MCF 10A (cell line): ENCODE measurements at regions not wholly inside any gene's neighbourhood (a gene's known extent, or its start where the extent isn't known, plus 50 kb on each side); places are given as distances from the start of the nearest gene placed in this dataset.

Experiments used
- BruUV-seq: library from RNA; stranded (reverse); fragments of 400-500 nt; replicated peaks from 2 replicates; lab custom pipeline; 2021; lab: Mats Ljungman, UMichigan
- CTCF ChIA-PET: fragments of 300-600 bp; sonication (Branson Sonifier 250); formaldehyde crosslinking; extraction: SDS; loops from one replicate; lab custom pipeline; 2021; ENCODE audit warnings: antibody characterized with exemption, inconsistent platforms; lab: Yijun Ruan, JAX
- POLR2A ChIA-PET: fragments of 300-600, 350-650 bp; sonication (Branson Sonifier 250); formaldehyde crosslinking; extraction: SDS; loops from one replicate; lab custom pipeline; 2020; ENCODE audit warnings: antibody characterized with exemption, inconsistent platforms; lab: Yijun Ruan, JAX
- DNase-seq: peaks from one replicate; pipeline ENCODE4 v3.0.0-alpha.2; 2018; ENCODE audit not compliant: unreplicated experiment
- H3K27ac Mint-ChIP-seq: one replicate; pipeline ENCODE4 v1.8.0; 2022; ENCODE audit warnings: mild to moderate bottlenecking, low read depth, mixed read lengths; ENCODE audit not compliant: unreplicated experiment
- H3K27me3 Mint-ChIP-seq: one replicate; pipeline ENCODE4 v1.8.0; 2022; ENCODE audit warnings: mixed read lengths; ENCODE audit not compliant: insufficient read depth, unreplicated experiment
- H3K36me3 Mint-ChIP-seq: one replicate; pipeline ENCODE4 v1.8.0; 2022; ENCODE audit warnings: mild to moderate bottlenecking, moderate library complexity, mixed read lengths; ENCODE audit not compliant: insufficient read depth, unreplicated experiment
- H3K4me1 Mint-ChIP-seq: one replicate; pipeline ENCODE4 v1.8.0; 2022; ENCODE audit warnings: mixed read lengths; ENCODE audit not compliant: insufficient read depth, unreplicated experiment
- H3K4me3 Mint-ChIP-seq: one replicate; pipeline ENCODE4 v1.8.0; 2022; ENCODE audit warnings: mild to moderate bottlenecking, moderate library complexity, mixed read lengths; ENCODE audit not compliant: unreplicated experiment
- H3K9me3 Mint-ChIP-seq: one replicate; pipeline ENCODE4 v1.8.0; 2022; ENCODE audit warnings: mixed read lengths; ENCODE audit not compliant: unreplicated experiment
- CTCF ChIP-seq: fragments of 200-600 bp; IDR thresholded peaks from one replicate; pipeline ENCODE4 v1.8.0; 2022; ENCODE audit warnings: antibody characterized with exemption, mild to moderate bottlenecking; ENCODE audit not compliant: unreplicated experiment
- intact Hi-C: fragments of 100-400 bp; cut with micrococcal nuclease; formaldehyde crosslinking; loops from 2 replicates; pipeline ENCODE4 v1.14.1; 2022

GRCh38 chr6:165983112-165984072, 184.3 kb downstream of the TBXT start:
- Mint-ChIP-seq H3K4me3 (no peak overlapping the region), H3K4me1 (peaks cover 13% of the 10 kb centered on the region), H3K36me3 (no peaks in the 10 kb centered on the region), H3K27ac (no peak overlapping the region), H3K27me3 (peaks cover 16% of the 10 kb centered on the region), H3K9me3 (no peaks in the 10 kb centered on the region)
- POLR2A ChIA-PET: no interaction called here
- no peak for TF ChIP-seq CTCF
- BruUV-seq: no TSS peak
- DNase-seq: no peak
- intact Hi-C loops: loop anchor here (10.0 kb wide), 1 partner anchor 121 kb away; no protein-coding TSS in a partner anchor
- CTCF ChIA-PET: interaction anchor here (1.2 kb wide), 1 partner anchor 10 kb away, joined by 3 read pairs; no protein-coding TSS in a partner anchor

DNA sequence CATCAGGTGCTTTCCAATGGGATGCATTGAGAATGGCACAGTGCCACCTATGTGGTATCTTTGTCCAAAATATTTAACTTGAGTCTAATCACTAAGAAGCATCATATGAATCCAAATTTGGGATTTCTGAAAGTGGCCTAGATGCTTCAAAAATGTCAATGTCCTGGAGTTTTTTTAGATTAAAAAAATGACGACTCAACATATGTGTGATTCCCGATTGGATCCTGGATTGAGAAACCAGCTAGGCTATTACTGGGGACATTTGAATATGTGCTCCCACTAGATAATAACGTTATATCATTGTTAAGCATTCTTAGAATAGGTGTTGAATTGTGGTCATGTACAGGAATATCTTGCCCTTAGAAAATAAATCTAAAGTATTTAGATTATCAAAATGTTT, 189.2 kb downstream of the TBXT start:
- CTCF ChIA-PET: no interaction called here
- H3K27ac Mint-ChIP-seq: no peak overlapping the region
- no TSS peak for BruUV-seq

DNA sequence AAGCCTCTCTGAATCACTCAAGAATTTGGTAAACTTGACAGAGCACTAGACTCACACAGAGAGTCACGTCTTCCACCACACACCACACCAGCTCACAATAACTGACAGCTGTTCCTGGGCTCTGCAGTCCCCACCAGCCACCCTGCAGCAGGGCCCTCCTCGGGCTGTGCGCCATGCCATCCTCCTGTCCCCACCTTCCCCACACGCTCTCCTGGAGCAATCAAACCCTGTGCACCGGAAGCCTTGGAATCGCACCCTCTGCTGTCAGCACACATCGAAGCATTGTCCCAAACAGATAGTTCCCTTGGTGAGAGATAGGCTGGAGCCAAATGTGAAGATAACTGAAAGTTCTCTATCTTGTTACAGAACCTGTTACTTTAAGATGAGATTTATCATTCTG, 191.0 kb downstream of the TBXT start:
- H3K27me3 Mint-ChIP-seq: no peaks in the 10 kb centered on the region
- intact Hi-C loops: no loop called here
- POLR2A ChIA-PET: no interaction called here
- H3K4me3 Mint-ChIP-seq: no peak overlapping the region
- H3K27ac Mint-ChIP-seq: no peak overlapping the region
- H3K4me1 Mint-ChIP-seq: no peaks in the 10 kb centered on the region
- DNase-seq: no peak
- no peak for TF ChIP-seq CTCF
- no peaks in the 10 kb centered on the region for H3K9me3 Mint-ChIP-seq
- no TSS peak for BruUV-seq
- H3K36me3 Mint-ChIP-seq: no peaks in the 10 kb centered on the region
- CTCF ChIA-PET: no interaction called here

More for the DNA sequence above, 189.2 kb downstream of the TBXT start:
- H3K9me3 Mint-ChIP-seq: no peaks in the 10 kb centered on the region
- H3K4me1 Mint-ChIP-seq: no peaks in the 10 kb centered on the region
- H3K4me3 Mint-ChIP-seq: no peak overlapping the region
- H3K36me3 Mint-ChIP-seq: no peaks in the 10 kb centered on the region
- no peak for DNase-seq
- POLR2A ChIA-PET: no interaction called here
- no peak for TF ChIP-seq CTCF
- no peaks in the 10 kb centered on the region for H3K27me3 Mint-ChIP-seq
- intact Hi-C loops: no loop called here

DNA sequence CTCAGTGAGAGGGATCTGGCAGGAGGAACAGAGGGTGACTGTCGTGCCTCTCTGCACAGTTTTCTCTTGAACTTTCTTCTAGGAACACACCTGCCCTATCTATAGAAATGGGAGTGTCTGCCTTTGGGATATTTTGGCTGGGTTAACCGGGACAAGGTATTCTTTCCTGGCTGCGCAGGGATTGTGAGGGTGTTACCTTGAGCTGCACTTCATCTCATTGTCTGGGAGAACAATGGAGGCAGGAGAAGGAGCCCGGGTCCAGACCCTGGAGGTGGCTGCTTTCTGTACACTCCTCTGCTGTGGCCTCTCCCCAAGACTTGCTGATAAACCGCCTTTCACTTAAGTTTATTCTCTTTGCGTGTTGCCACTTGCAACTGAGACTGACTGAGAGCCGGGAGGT, 192.8 kb downstream of the TBXT start:
- no TSS peak for BruUV-seq
- POLR2A ChIA-PET: no interaction called here

More for the DNA sequence above, 192.8 kb downstream of the TBXT start:
- H3K4me3 Mint-ChIP-seq: no peak overlapping the region
- no peaks in the 10 kb centered on the region for H3K27me3 Mint-ChIP-seq
- H3K9me3 Mint-ChIP-seq: no peaks in the 10 kb centered on the region
- intact Hi-C loops: no loop called here
- no peak overlapping the region for H3K27ac Mint-ChIP-seq
- no peak for TF ChIP-seq CTCF
- no peaks in the 10 kb centered on the region for H3K4me1 Mint-ChIP-seq
- CTCF ChIA-PET: no interaction called here
- DNase-seq: no peak
- H3K36me3 Mint-ChIP-seq: no peaks in the 10 kb centered on the region
